Colonic mucosa (tissue), 4 donors: ENCODE measurements at regions not wholly inside any gene's neighbourhood (a gene's known extent, or its start where the extent isn't known, plus 50 kb on each side); places are given as distances from the start of the nearest gene placed in this dataset.

ENCODE experiments used
- DNase-seq: peaks from one replicate; pipeline ENCODE4 v3.0.0-alpha.2; 2020
- H3K27ac ChIP-seq: fragments of 200-600 bp; one replicate; pipeline ENCODE4 v1.8.0; 2021
- H3K27me3 ChIP-seq: fragments of 200-600 bp; one replicate; pipeline ENCODE4 v1.8.0; 2021
- H3K36me3 ChIP-seq: fragments of 200-600 bp; one replicate; pipeline ENCODE4 v1.8.0; 2021
- H3K4me1 ChIP-seq: fragments of 200-600 bp; one replicate; pipeline ENCODE4 v1.8.0; 2021; ENCODE audit warnings: mild to moderate bottlenecking
- H3K4me3 ChIP-seq: fragments of 200-600 bp; one replicate; pipeline ENCODE4 v1.8.0; 2021
- H3K9ac ChIP-seq, 2 donors: one replicate each; pipeline ENCODE4 v1.7.0; 2013; ENCODE audit warnings: control low read depth in 2 of 2, low read depth in 2 of 2, low read length in 2 of 2
- H3K9me3 ChIP-seq: fragments of 200-600 bp; one replicate; pipeline ENCODE4 v1.8.0; 2021
- CTCF ChIP-seq: fragments of 200-600 bp; IDR thresholded peaks from one replicate; pipeline ENCODE4 v1.8.0; 2022; ENCODE audit warnings: antibody characterized with exemption, mild to moderate bottlenecking
- intact Hi-C: fragments of 100-400 bp; cut with DNase I; formaldehyde crosslinking; loops from one replicate; pipeline ENCODE4 v1.14.1; 2022
- donor health status: healthy.
- donor health status: DM: no; HTN: no; CAD: no.
- donor health status: DM: no; HTN: no; CAD: no.

- no peaks in the 10 kb centered on the region for H3K4me1 ChIP-seq
- no peaks in the 10 kb centered on the region for H3K9me3 ChIP-seq
- no peak overlapping the region for H3K9ac ChIP-seq
- H3K27ac ChIP-seq, result no peak overlapping the region
- H3K4me3 ChIP-seq, result no peak overlapping the region
- no peaks in the 10 kb centered on the region for H3K27me3 ChIP-seq
- DNase-seq, result no peak
- intact Hi-C loops, result no loop called here
- no peaks in the 10 kb centered on the region for H3K36me3 ChIP-seq
- TF ChIP-seq CTCF, result no peak
Measured at GRCh38 chr18:26719896-26720295, 145.6 kb downstream of the AQP4 start.

GRCh38 chr18:26717123-26717719, 148.3 kb downstream of the AQP4 start:
- no peak for DNase-seq
- Histone ChIP-seq H3K36me3 (no peaks in the 10 kb centered on the region), H3K9me3 (no peaks in the 10 kb centered on the region), H3K9ac (no peak overlapping the region), H3K27me3 (no peaks in the 10 kb centered on the region), H3K4me1 (no peaks in the 10 kb centered on the region), H3K27ac (no peak overlapping the region), H3K4me3 (no peak overlapping the region)
- intact Hi-C loops, result no loop called here
- no peak for TF ChIP-seq CTCF

- DNase-seq, result no peak
- Histone ChIP-seq H3K9me3 (no peaks in the 10 kb centered on the region), H3K9ac (no peak overlapping the region), H3K4me3 (no peak overlapping the region), H3K27ac (no peak overlapping the region), H3K27me3 (no peaks in the 10 kb centered on the region), H3K4me1 (no peaks in the 10 kb centered on the region), H3K36me3 (no peaks in the 10 kb centered on the region)
- no peak for TF ChIP-seq CTCF
- intact Hi-C loops, result no loop called here
Measured at GRCh38 chr18:26714739-26715138, 150.8 kb downstream of the AQP4 start.

- H3K4me3 ChIP-seq, result no peak overlapping the region
- no peaks in the 10 kb centered on the region for H3K4me1 ChIP-seq
- DNase-seq, result no peak
- intact Hi-C loops, result no loop called here
- H3K9me3 ChIP-seq, result no peaks in the 10 kb centered on the region
- TF ChIP-seq CTCF, result no peak
- H3K27ac ChIP-seq, result no peak overlapping the region
- no peak overlapping the region for H3K9ac ChIP-seq
- no peaks in the 10 kb centered on the region for H3K36me3 ChIP-seq
- no peaks in the 10 kb centered on the region for H3K27me3 ChIP-seq
Measured at GRCh38 chr18:26711756-26712155, 153.8 kb downstream of the AQP4 start.

- TF ChIP-seq CTCF, result no peak
- H3K9me3 ChIP-seq, result no peaks in the 10 kb centered on the region
- no peaks in the 10 kb centered on the region for H3K36me3 ChIP-seq
- no peaks in the 10 kb centered on the region for H3K27me3 ChIP-seq
- no peak overlapping the region for H3K9ac ChIP-seq
- intact Hi-C loops, result no loop called here
- H3K27ac ChIP-seq, result no peak overlapping the region
- no peak overlapping the region for H3K4me3 ChIP-seq
- no peak for DNase-seq
- H3K4me1 ChIP-seq, result no peaks in the 10 kb centered on the region
Measured at GRCh38 chr18:26710470-26711096, 154.9 kb downstream of the AQP4 start.
